NOMO-1 treated with DMSO at 0.1 percent for 48 hours (cell line): ENCODE measurements at regions not wholly inside any gene's neighbourhood (a gene's known extent, or its start where the extent isn't known, plus 50 kb on each side); places are given as distances from the start of the nearest gene placed in this dataset.
A peak's percentile ranks its signal among the peaks of the same experiment; 100 is the strongest.
"Not testable (repeated sequence)": the region's sequence is repeated elsewhere in the genome, so short reads cannot be mapped to it uniquely, and the experiment has no call there.

Experiments used
- DNase-seq: peaks from one replicate; lab custom pipeline; 2025; ENCODE audit not compliant: unreplicated experiment; lab: John Stamatoyannopoulos, UW

- no peak for DNase-seq
Measured at GRCh38 chr3:87109465-87109864, 117.6 kb upstream of the CHMP2B start.

- no peak for DNase-seq
Measured at GRCh38 chr3:87101861-87102625, 111.1 kb upstream of the VGLL3 start.

GRCh38 chr3:87097733-87098132 lies 106.8 kb upstream of the VGLL3 start:
- DNase-seq: not testable (repeated sequence)

GRCh38 chr3:87090631-87091030 lies 99.7 kb upstream of the VGLL3 start:
- DNase-seq: no peak

- peak; percentile 39 for DNase-seq
Measured at GRCh38 chr3:87088993-87089841, 98.3 kb upstream of the VGLL3 start.

GRCh38 chr3:87088430-87088992 lies 97.6 kb upstream of the VGLL3 start:
- no peak for DNase-seq

GRCh38 chr3:87084868-87085267 lies 93.9 kb upstream of the VGLL3 start:
- DNase-seq: no peak

GRCh38 chr3:87082796-87083440 lies 92.0 kb upstream of the VGLL3 start:
- DNase-seq: peak; percentile 22

- DNase-seq: no peak
Measured at GRCh38 chr3:87077355-87077754, 86.4 kb upstream of the VGLL3 start.

GRCh38 chr3:87076946-87077345 lies 86.0 kb upstream of the VGLL3 start:
- DNase-seq: no peak

- DNase-seq: no peak
Measured at GRCh38 chr3:87073496-87074145, 82.7 kb upstream of the VGLL3 start.

GRCh38 chr3:87072446-87072845 lies 81.5 kb upstream of the VGLL3 start:
- DNase-seq: no peak

- no peak for DNase-seq
Measured at GRCh38 chr3:87069971-87070370, 79.0 kb upstream of the VGLL3 start.

GRCh38 chr3:87069021-87069420 lies 78.1 kb upstream of the VGLL3 start:
- no peak for DNase-seq

- DNase-seq: no peak
Measured at GRCh38 chr3:87062685-87063084, 71.7 kb upstream of the VGLL3 start.

GRCh38 chr3:87057474-87057873 lies 66.5 kb upstream of the VGLL3 start:
- no peak for DNase-seq

- no peak for DNase-seq
Measured at GRCh38 chr3:87053553-87053952, 62.6 kb upstream of the VGLL3 start.

GRCh38 chr3:87052499-87053260 lies 61.7 kb upstream of the VGLL3 start:
- DNase-seq: no peak

- DNase-seq: no peak
Measured at GRCh38 chr3:87047852-87048251, 56.9 kb upstream of the VGLL3 start.

- DNase-seq: no peak
Measured at GRCh38 chr3:87046241-87046640, 55.3 kb upstream of the VGLL3 start.
